ENCODE measurements at regions not wholly inside any gene's neighbourhood (a gene's known extent, or its start where the extent isn't known, plus 50 kb on each side); places are given as distances from the start of the nearest gene placed in this dataset.

DNA sequence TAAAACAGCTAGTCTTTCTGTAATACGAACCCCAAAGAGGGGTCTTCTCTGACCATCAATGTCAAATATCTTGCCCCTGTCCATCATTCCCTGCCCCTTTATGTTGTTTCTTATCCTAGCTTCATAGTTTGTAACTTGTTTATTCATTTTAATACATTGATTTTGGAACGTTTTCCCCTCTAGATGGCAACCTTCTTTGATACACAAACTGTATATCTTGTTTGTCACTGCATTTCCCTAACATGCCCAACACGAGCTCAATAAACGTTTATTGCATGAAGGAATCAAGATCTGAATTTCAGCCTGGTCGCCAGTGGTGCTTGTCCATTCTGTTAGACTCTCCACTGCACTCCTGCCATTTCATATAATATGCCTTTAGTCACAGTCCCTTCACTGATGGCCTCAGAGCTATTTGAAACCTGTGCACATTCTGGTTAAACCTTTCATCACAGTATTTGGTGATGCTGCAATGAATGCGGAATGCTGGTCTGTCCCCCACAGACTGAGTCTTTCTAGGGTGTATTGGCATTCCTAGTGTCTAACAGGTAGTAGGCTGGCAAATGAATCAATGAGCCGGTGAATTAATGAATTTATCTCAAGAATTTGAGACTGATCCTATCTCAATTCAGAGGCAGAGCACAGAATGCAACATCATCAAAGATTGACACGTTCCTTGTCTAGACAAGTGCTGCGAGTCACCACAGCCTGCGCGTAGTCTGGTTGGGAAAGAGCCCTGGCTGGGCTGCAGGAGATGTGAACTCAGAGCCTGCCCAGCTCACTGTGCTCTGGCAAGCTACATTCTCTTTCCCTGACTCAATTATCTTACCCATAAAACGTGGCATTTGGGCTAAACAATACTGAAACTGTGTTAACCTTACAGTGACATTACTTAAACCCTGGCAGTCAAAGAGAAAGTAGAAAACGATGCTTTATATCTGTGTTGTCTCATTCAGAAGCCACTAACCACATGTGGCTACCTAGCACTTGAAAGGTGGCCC lies 55.2 kb upstream of the FRMD4A start:
- peak; percentile 69 for DNase-seq

GRCh38 chr10:14384915-14385314 lies 54.2 kb upstream of the FRMD4A start:
- DNase-seq = no peak

DNA sequence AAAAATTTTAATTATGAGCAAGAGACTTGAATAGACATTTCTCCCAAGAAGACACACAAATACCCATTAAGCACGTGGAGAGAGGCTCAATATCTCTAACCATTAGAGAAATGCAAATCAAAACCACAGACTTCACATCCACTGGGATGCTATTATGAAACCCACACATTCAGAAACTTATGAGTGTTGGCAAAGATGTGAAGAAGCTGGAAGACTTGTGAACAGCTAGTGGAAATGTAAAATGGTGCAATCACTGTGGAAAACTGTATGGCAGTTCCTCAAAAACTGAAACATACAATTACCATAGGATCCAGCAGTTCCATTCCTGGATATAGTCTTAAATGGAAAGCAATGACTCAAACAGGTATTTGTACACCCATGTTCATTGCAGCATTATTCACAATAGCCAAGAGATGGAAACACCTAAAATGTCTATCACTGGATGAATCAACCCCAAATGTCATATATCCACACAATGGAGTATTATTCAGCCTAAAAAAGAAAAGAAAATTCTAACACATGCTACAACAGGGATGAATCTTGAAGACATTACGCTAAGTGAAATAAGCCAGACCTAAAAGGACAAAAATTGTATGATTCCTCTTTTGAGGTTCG lies 53.5 kb upstream of the FRMD4A start:
- no peak for DNase-seq

DNA sequence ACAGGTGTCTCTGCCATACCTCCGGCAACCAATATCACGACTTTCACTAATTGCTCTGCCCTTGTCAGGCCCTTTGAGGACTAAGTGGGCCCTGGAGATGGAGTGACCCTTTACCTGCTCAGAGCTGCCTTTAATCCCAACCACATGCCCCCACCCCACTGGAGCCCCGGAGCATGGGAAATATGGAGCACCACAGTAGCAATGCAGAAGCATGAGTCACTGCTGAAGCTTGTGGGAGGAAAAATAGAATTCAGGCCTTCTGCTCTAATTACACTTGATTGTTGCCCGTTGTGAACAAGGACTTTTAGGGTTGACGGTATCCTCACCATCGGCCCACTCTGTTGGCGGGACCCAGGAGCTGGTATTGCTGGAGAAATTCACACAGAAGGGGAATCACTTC lies 52.5 kb upstream of the FRMD4A start:
- no peak for DNase-seq

DNA sequence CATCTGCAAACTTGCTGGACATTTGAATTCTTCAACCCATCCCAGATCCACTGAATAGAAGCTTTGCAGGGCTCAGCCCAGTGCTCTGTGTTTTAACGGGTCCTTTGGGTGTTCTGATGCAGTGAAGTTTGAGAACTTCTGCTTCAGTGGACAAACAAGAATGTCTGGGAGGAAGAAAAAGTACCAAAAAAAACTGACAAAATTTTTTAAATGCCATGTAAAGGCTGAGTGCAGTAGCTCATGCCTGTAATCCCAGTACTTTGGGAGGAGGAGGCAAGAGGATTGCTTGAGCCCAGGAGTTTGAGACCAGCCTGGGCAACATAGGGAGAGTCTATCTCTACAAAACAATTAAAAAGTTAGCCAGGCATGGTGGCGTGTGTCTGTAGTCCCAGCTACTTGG lies 51.8 kb upstream of the FRMD4A start:
- no peak for DNase-seq

DNA sequence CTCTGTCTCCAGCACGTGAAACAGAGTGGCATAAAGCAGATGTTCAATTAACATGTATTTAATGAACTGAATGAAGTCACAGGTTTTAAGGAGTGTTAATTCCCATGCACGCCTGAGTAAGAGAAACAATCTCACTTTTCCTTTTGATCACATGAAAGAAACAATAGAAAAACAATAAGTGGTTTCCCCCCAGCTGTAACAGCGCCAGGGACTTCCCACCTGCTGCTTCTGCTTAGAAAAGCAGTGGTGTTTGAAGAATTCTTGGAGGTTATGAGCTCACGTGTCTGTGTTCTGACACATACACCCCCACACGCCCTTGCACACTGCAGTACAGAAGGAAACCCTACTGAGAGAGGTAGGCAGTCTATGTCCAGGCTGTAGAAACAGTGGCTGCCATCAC lies 51.3 kb upstream of the FRMD4A start:
- DNase-seq = no peak

- DNase-seq = no peak
Observed at GRCh38 chr10:14381475-14381874, 50.8 kb upstream of the FRMD4A start.

GRCh38 chr10:14380746-14381145 lies 50.0 kb upstream of the FRMD4A start:
- DNase-seq = no peak
